ENCODE measurements at regions not wholly inside any gene's neighbourhood (a gene's known extent, or its start where the extent isn't known, plus 50 kb on each side); places are given as distances from the start of the nearest gene placed in this dataset.

GRCh38 chr11:80009081-80009480 is 568.3 kb upstream of the TENM4 start:
- WGBS, 4 donors: 89 to 94% (median 93%) methylated on average over 3 of the region's 3 CpGs
- Histone ChIP-seq H3K27ac (no peak overlapping the region), H3K27me3 (no peaks in the 10 kb centered on the region), H3K36me3 (no peaks in the 10 kb centered on the region), H3K9me3 (peaks cover 0 to 10% (median 0%) of the 10 kb centered on the region in 12 donors), H3K4me3 (no peak overlapping the region), H3K4me1 (no peaks in the 10 kb centered on the region)
- no peak for ATAC-seq
- no peak for DNase-seq
- TF ChIP-seq CTCF (IDR thresholded peaks at IDR 0.05) (no peak), POLR2A (IDR thresholded peaks at IDR 0.05) (no peak)
- intact Hi-C loops (cut with DNase I): no loop called here

- TF ChIP-seq POLR2A (IDR thresholded peaks at IDR 0.05) (no peak), CTCF (IDR thresholded peaks at IDR 0.05) (no peak)
- intact Hi-C loops (cut with DNase I): no loop called here
- Histone ChIP-seq H3K9me3 (peaks cover 0 to 10% (median 0%) of the 10 kb centered on the region in 12 donors), H3K36me3 (no peaks in the 10 kb centered on the region), H3K4me1 (no peaks in the 10 kb centered on the region), H3K27ac (no peak overlapping the region), H3K4me3 (no peak overlapping the region), H3K27me3 (no peaks in the 10 kb centered on the region)
- no peak for ATAC-seq
- WGBS, 4 donors: 57 to 71% (median 65%) methylated on average over 6 of the region's 6 CpGs
- no peak for DNase-seq
These were observed 566.8 kb upstream of the TENM4 start for GRCh38 chr11:80007616-80008015.

GRCh38 chr11:79990141-79990540 is 549.3 kb upstream of the TENM4 start:
- H3K4me1 ChIP-seq: no peaks in the 10 kb centered on the region
- H3K27ac ChIP-seq: no peak overlapping the region
- 62 to 76% (median 68%) methylated on average over 3 of the region's 3 CpGs for WGBS, 4 donors
- no peaks in the 10 kb centered on the region for H3K9me3 ChIP-seq
- DNase-seq: no peak
- H3K4me3 ChIP-seq: no peak overlapping the region
- no peaks in the 10 kb centered on the region for H3K27me3 ChIP-seq
- intact Hi-C loops (cut with DNase I): no loop called here
- no peak for TF ChIP-seq CTCF (IDR thresholded peaks at IDR 0.05)
- TF ChIP-seq POLR2A (IDR thresholded peaks at IDR 0.05): no peak
- ATAC-seq: no peak
- no peaks in the 10 kb centered on the region for H3K36me3 ChIP-seq

GRCh38 chr11:79982185-79982584 is 541.4 kb upstream of the TENM4 start:
- WGBS, 4 donors: 75 to 88% (median 86%) methylated on average over 4 of the region's 4 CpGs
- DNase-seq: no peak
- no peak overlapping the region for H3K4me3 ChIP-seq
- TF ChIP-seq CTCF (IDR thresholded peaks at IDR 0.05) (no peak), POLR2A (IDR thresholded peaks at IDR 0.05) (no peak)
- no peaks in the 10 kb centered on the region for H3K27me3 ChIP-seq
- no peaks in the 10 kb centered on the region for H3K4me1 ChIP-seq
- no peak for ATAC-seq
- no peak overlapping the region for H3K27ac ChIP-seq
- intact Hi-C loops (cut with DNase I): no loop called here
- no peaks in the 10 kb centered on the region for H3K36me3 ChIP-seq
- H3K9me3 ChIP-seq: no peaks in the 10 kb centered on the region

All from heart left ventricle (tissue), 16 donors.